GM12878 (cell line): ENCODE measurements at regions not wholly inside any gene's neighbourhood (a gene's known extent, or its start where the extent isn't known, plus 50 kb on each side); places are given as distances from the start of the nearest gene placed in this dataset.

ENCODE experiments used
- ATF7 ChIP-seq: fragments of 450-650 bp; IDR thresholded peaks from 2 replicates; pipeline ENCODE4 v1.6.1; 2016; ENCODE audit warnings: low read depth, mild to moderate bottlenecking
- BHLHE40 ChIP-seq, 2 experiments: fragments of 450-650 bp in 1 of 2; IDR thresholded peaks; 2 replicates each; pipeline ENCODE4 v1.6.1; 2011 to 2017; ENCODE audit warnings: low read depth in 2 of 2, borderline replicate concordance in 1 of 2, improper control_type of control experiment in 1 of 2, low read length in 1 of 2, mild to moderate bottlenecking in 1 of 2
- CBX5 ChIP-seq: sonication (generic); IDR thresholded peaks from 2 replicates; pipeline ENCODE4 v1.6.1; 2016; ENCODE audit warnings: low read depth, moderate library complexity, mild to moderate bottlenecking, inconsistent platforms
- CTCF ChIP-seq, 3 experiments: IDR thresholded peaks in 2 of 3; conservative IDR thresholded peaks in 1 of 3; 2 replicates each; pipeline ENCODE4 v1.5.1; 2011; ENCODE audit warnings: low read depth in 3 of 3, low read length in 3 of 3, mild to moderate bottlenecking in 3 of 3, control low read depth in 2 of 3, moderate library complexity in 2 of 3, inconsistent platforms in 1 of 3, mixed read lengths in 1 of 3; ENCODE audit not compliant: control insufficient read depth in 2 of 3, insufficient read depth in 1 of 3; ENCODE audit errors: extremely low read depth in 1 of 3
- EP300 ChIP-seq, 2 experiments: fragments of 150-350 bp in 1 of 2; IDR thresholded peaks; 2 replicates each; pipeline ENCODE4 v1.6.1; 2011 to 2012; ENCODE audit warnings: low read depth in 2 of 2, low read length in 2 of 2, borderline replicate concordance in 1 of 2, improper control_type of control experiment in 1 of 2, inconsistent platforms in 1 of 2; ENCODE audit not compliant: control insufficient read depth in 1 of 2
- FOXM1 ChIP-seq: IDR thresholded peaks from 2 replicates; pipeline ENCODE4 v1.6.1; 2012; ENCODE audit warnings: low read depth, mild to moderate bottlenecking, inconsistent platforms, low read length, moderate library complexity
- NFYB ChIP-seq: IDR thresholded peaks from 2 replicates; pipeline ENCODE4 v1.6.1; 2011; ENCODE audit warnings: low read depth, mild to moderate bottlenecking, low read length, improper control_type of control experiment, moderate library complexity; ENCODE audit not compliant: insufficient read depth
- POLR2A ChIP-seq: IDR thresholded peaks from 2 replicates; pipeline ENCODE4 v1.6.1; 2011; ENCODE audit warnings: low read depth, mild to moderate bottlenecking, low read length
- POLR2AphosphoS2 ChIP-seq: IDR thresholded peaks from 2 replicates; pipeline ENCODE4 v1.6.1; 2011; ENCODE audit warnings: low read depth, mild to moderate bottlenecking, low read length, improper control_type of control experiment, moderate library complexity
- POLR2AphosphoS5 ChIP-seq: IDR thresholded peaks from 2 replicates; pipeline ENCODE4 v1.6.1; 2011; ENCODE audit warnings: mild to moderate bottlenecking, low read length, inconsistent platforms
- RCOR1 ChIP-seq: conservative IDR thresholded peaks from 2 replicates; pipeline ENCODE4 v1.6.1; 2012; ENCODE audit warnings: low read depth, low read length, improper control_type of control experiment
- RFX5 ChIP-seq: IDR thresholded peaks from 2 replicates; pipeline ENCODE4 v1.6.1; 2011; ENCODE audit warnings: low read depth, low read length, improper control_type of control experiment
- ZNF274 ChIP-seq: IDR thresholded peaks from one replicate; pipeline ENCODE4 v1.8.0; 2011; ENCODE audit not compliant: insufficient read length, insufficient read depth

- TF ChIP-seq POLR2A, result no peak
- TF ChIP-seq FOXM1, result no peak
- no peak for TF ChIP-seq CTCF (IDR thresholded peaks at IDR 0.05 in 2 of 3, conservative IDR thresholded peaks at IDR 0.05 in 1 of 3; ENCODE audit: control insufficient read depth in 2 of 3, extremely low read depth in 1 of 3, insufficient read depth in 1 of 3, low read depth in 3 of 3, low read length in 3 of 3)
- TF ChIP-seq BHLHE40 (IDR thresholded peaks at IDR 0.05; ENCODE audit: borderline replicate concordance in 1 of 2, low read depth in 2 of 2, low read length in 1 of 2), result no peak
- no peak for TF ChIP-seq POLR2AphosphoS5
- no peak for TF ChIP-seq RCOR1
- no peak for TF ChIP-seq ZNF274
- no peak for TF ChIP-seq RFX5
- no peak for TF ChIP-seq NFYB
- no peak for TF ChIP-seq ATF7
- TF ChIP-seq CBX5, result no peak
- no peak for TF ChIP-seq POLR2AphosphoS2
- TF ChIP-seq EP300 (IDR thresholded peaks at IDR 0.05; ENCODE audit: borderline replicate concordance in 1 of 2, control insufficient read depth in 1 of 2, low read depth in 2 of 2, low read length in 2 of 2), result no peak
Measured at GRCh38 chr12:58819345-58819744, 101.0 kb downstream of the LRIG3 start.
